ENCODE measurements at regions not wholly inside any gene's neighbourhood (a gene's known extent, or its start where the extent isn't known, plus 50 kb on each side); places are given as distances from the start of the nearest gene placed in this dataset.

DNA sequence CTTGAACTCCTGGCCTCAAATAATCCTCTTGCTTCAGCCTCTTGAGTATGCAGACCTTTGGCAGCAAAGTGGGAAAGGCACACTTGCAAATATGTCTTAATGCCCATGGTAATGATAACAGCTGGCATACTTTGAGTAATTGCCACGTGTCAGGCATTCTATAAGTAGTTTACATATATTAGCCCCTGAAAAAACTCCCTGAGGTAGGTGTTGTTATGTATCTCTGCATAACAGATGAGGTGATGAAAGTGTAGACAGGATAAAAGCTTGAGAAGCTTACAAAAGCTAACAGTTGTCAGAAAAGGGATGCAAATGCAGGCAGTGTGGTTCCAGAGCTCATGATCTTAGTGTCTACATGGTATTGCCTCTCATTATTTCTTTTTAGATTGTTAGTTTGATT lies 291.1 kb upstream of the C11orf87 start:
- Mint-ChIP-seq H3K36me3 (ENCODE audit: low read depth) (no peaks in the 10 kb centered on the region), H3K4me3 (ENCODE audit: unreplicated experiment) (no peak overlapping the region), H3K4me1 (ENCODE audit: low read depth) (no peaks in the 10 kb centered on the region), H3K27me3 (ENCODE audit: low read depth) (no peaks in the 10 kb centered on the region), H3K9me3 (ENCODE audit: low read depth) (peaks cover 5% of the 10 kb centered on the region), H3K27ac (ENCODE audit: unreplicated experiment) (no peak overlapping the region)
- TF ChIP-seq, protein P1, sequence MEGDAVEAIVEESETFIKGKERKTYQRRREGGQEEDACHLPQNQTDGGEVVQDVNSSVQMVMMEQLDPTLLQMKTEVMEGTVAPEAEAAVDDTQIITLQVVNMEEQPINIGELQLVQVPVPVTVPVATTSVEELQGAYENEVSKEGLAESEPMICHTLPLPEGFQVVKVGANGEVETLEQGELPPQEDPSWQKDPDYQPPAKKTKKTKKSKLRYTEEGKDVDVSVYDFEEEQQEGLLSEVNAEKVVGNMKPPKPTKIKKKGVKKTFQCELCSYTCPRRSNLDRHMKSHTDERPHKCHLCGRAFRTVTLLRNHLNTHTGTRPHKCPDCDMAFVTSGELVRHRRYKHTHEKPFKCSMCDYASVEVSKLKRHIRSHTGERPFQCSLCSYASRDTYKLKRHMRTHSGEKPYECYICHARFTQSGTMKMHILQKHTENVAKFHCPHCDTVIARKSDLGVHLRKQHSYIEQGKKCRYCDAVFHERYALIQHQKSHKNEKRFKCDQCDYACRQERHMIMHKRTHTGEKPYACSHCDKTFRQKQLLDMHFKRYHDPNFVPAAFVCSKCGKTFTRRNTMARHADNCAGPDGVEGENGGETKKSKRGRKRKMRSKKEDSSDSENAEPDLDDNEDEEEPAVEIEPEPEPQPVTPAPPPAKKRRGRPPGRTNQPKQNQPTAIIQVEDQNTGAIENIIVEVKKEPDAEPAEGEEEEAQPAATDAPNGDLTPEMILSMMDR (IDR thresholded peaks at IDR 0.05) = no peak
- no peak for DNase-seq (ENCODE audit: low spot score)

DNA sequence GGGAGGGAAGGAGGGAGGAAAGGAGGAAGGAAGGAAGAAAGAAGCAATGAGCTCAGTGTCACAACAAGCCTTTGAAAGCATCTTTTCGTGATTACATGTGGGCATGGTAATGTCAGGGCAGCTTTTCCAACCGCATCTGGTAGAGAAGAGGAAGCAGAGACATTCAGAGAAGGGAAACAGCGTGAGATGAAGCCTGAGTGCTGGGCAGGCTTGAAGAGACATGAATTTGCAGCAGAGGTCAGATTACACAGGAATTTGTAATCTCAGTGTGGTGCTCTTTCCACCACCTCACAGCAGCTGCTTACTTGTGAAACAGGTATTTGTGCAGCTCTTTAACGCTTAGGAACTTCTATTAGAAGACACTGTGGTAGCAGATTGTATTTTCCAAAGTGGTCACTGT lies 289.5 kb upstream of the C11orf87 start:
- no peaks in the 10 kb centered on the region for H3K4me1 Mint-ChIP-seq (ENCODE audit: low read depth)

DNA sequence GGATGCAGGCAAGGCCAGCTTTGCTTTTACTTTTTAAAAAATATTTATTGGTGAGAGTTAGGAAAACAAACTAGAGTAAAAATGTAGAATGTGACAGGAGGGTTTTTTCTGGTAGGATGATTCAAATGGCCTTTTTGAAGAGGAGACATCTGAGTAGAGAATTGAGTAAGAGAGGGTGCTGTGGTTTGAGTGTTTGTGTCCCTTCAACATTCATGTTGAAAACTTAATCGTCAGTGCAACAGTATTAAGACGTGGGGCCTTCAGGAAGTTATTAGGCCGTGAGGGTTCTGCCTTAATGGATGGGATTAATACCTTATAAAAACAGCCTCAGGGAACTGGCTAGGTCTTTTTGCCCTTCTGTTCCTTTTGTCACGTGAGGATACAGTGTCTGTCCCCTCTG lies 288.8 kb upstream of the C11orf87 start:
- DNase-seq (ENCODE audit: low spot score) = no peak
- peaks cover 14% of the 10 kb centered on the region for H3K9me3 Mint-ChIP-seq (ENCODE audit: low read depth)
- no peaks in the 10 kb centered on the region for H3K27me3 Mint-ChIP-seq (ENCODE audit: low read depth)
- no peak overlapping the region for H3K4me3 Mint-ChIP-seq (ENCODE audit: unreplicated experiment)
- TF ChIP-seq, protein P1 (IDR thresholded peaks at IDR 0.05) = no peak
- peaks cover 1% of the 10 kb centered on the region for H3K36me3 Mint-ChIP-seq (ENCODE audit: low read depth)
- no peaks in the 10 kb centered on the region for H3K4me1 Mint-ChIP-seq (ENCODE audit: low read depth)
- H3K27ac Mint-ChIP-seq (ENCODE audit: unreplicated experiment) = no peak overlapping the region

More for the DNA sequence above, 289.5 kb upstream of the C11orf87 start:
- H3K4me3 Mint-ChIP-seq (ENCODE audit: unreplicated experiment) = no peak overlapping the region
- H3K27ac Mint-ChIP-seq (ENCODE audit: unreplicated experiment) = no peak overlapping the region
- H3K27me3 Mint-ChIP-seq (ENCODE audit: low read depth) = no peaks in the 10 kb centered on the region
- TF ChIP-seq, protein P1 (IDR thresholded peaks at IDR 0.05) = no peak
- peaks cover 1% of the 10 kb centered on the region for H3K36me3 Mint-ChIP-seq (ENCODE audit: low read depth)
- H3K9me3 Mint-ChIP-seq (ENCODE audit: low read depth) = peaks cover 14% of the 10 kb centered on the region
- no peak for DNase-seq (ENCODE audit: low spot score)

DNA sequence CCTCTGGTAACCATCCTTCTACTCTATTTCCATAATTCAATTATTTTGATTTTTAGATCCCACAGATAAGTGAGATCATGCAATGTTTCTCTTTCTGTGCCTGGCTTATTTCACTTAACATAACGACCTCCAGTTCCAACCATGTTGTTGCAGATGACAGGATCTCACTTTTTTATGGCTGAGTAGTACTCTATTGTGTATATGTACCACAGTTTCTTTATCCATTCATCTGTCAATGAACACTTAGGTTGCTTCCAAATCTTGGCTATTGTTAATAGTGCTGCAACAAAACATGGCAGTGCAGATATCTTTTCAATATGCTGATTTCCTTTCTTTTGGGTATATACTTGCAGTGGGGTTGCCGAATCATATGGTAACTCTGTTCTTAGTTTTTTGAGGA lies 286.4 kb upstream of the C11orf87 start:
- DNase-seq (ENCODE audit: low spot score) = no peak
- Mint-ChIP-seq H3K27ac (ENCODE audit: unreplicated experiment) (no peak overlapping the region), H3K4me1 (ENCODE audit: low read depth) (no peaks in the 10 kb centered on the region), H3K4me3 (ENCODE audit: unreplicated experiment) (no peak overlapping the region), H3K9me3 (ENCODE audit: low read depth) (peaks cover 17% of the 10 kb centered on the region), H3K27me3 (ENCODE audit: low read depth) (no peaks in the 10 kb centered on the region), H3K36me3 (ENCODE audit: low read depth) (peaks cover 1% of the 10 kb centered on the region)
- TF ChIP-seq, protein P1 (IDR thresholded peaks at IDR 0.05) = no peak

DNA sequence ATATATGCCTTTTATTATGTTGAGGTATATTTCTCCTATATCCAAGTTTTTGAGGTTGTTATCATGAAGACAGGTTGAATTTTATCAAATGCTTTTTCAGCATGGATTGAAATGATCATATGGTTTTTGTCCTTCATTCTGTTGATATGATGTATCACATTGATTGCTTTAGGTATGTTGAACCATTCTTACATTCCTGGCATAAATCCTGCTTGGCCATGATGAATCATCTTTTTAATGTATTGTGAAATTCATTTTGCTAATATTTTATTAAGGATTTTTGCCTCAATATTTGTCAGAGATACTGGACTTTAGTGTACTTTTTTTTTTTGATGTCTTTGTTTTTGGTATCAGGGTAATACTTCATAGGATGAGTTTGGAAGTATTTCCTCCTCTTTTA lies 283.8 kb upstream of the C11orf87 start:
- peaks cover 1% of the 10 kb centered on the region for H3K36me3 Mint-ChIP-seq (ENCODE audit: low read depth)
- no peak for DNase-seq (ENCODE audit: low spot score)
- peaks cover 17% of the 10 kb centered on the region for H3K9me3 Mint-ChIP-seq (ENCODE audit: low read depth)
- no peak overlapping the region for H3K4me3 Mint-ChIP-seq (ENCODE audit: unreplicated experiment)
- TF ChIP-seq, protein P1 (IDR thresholded peaks at IDR 0.05) = no peak
- H3K27me3 Mint-ChIP-seq (ENCODE audit: low read depth) = no peaks in the 10 kb centered on the region
- no peak overlapping the region for H3K27ac Mint-ChIP-seq (ENCODE audit: unreplicated experiment)
- H3K4me1 Mint-ChIP-seq (ENCODE audit: low read depth) = peaks cover 2% of the 10 kb centered on the region
